ENCODE measurements at regions not wholly inside any gene's neighbourhood (a gene's known extent, or its start where the extent isn't known, plus 50 kb on each side); places are given as distances from the start of the nearest gene placed in this dataset.
A peak's percentile ranks its signal among the peaks of the same experiment; 100 is the strongest.

GRCh38 chr1:73711089-73711488 is 486.9 kb downstream of the LRRIQ3 start:
- whole genome bisulfite sequencing, 5 donors, result 87 to 98% (median 93%) methylated on average over 1 of the region's 1 CpG
- H3K27me3 ChIP-seq, result no peaks in the 10 kb centered on the region
- intact Hi-C loops (cut with DNase I; ENCODE audit: low total_unique reads), result no loop called here
- no peak overlapping the region for H3K27ac ChIP-seq
- no peaks in the 10 kb centered on the region for H3K9me3 ChIP-seq
- no peaks in the 10 kb centered on the region for H3K36me3 ChIP-seq
- TF ChIP-seq POLR2A (IDR thresholded peaks at IDR 0.05), result no peak
- TF ChIP-seq POLR2AphosphoS5 (IDR thresholded peaks at IDR 0.05), result no peak
- no peak for TF ChIP-seq CTCF (IDR thresholded peaks at IDR 0.05)
- TF ChIP-seq EP300 (IDR thresholded peaks at IDR 0.05), result no peak
- DNase-seq, result no peak
- H3K4me3 ChIP-seq, result no peak overlapping the region
- no peaks in the 10 kb centered on the region for H3K4me1 ChIP-seq

- intact Hi-C loops (cut with DNase I; ENCODE audit: low total_unique reads), result no loop called here
- TF ChIP-seq EP300 (IDR thresholded peaks at IDR 0.05) (no peak), CTCF (IDR thresholded peaks at IDR 0.05) (no peak), POLR2AphosphoS5 (IDR thresholded peaks at IDR 0.05) (no peak), POLR2A (IDR thresholded peaks at IDR 0.05) (no peak)
- H3K4me1 ChIP-seq, result no peaks in the 10 kb centered on the region
- no peak overlapping the region for H3K27ac ChIP-seq
- DNase-seq, result no peak
- 16 to 45% (median 24%) methylated on average over 1 of the region's 1 CpG for WGBS, 5 donors
- no peak overlapping the region for H3K4me3 ChIP-seq
- no peaks in the 10 kb centered on the region for H3K27me3 ChIP-seq
- no peaks in the 10 kb centered on the region for H3K36me3 ChIP-seq
- H3K9me3 ChIP-seq, result no peaks in the 10 kb centered on the region
Observed at GRCh38 chr1:73701826-73702225, 496.1 kb downstream of the LRRIQ3 start.

- 66 to 76% (median 69%) methylated on average over 3 of the region's 3 CpGs for WGBS, 5 donors
Observed at GRCh38 chr1:73676186-73676585, 521.8 kb downstream of the LRRIQ3 start.

GRCh38 chr1:73674945-73675561 is 522.9 kb downstream of the LRRIQ3 start:
- TF ChIP-seq CTCF (IDR thresholded peaks at IDR 0.05) (peak in 5 of 7 experiments; percentile 14 to 46 (median 37)), POLR2AphosphoS5 (IDR thresholded peaks at IDR 0.05) (no peak)
- Histone ChIP-seq H3K4me3 (no peak overlapping the region), H3K27me3 (no peaks in the 10 kb centered on the region), H3K36me3 (no peaks in the 10 kb centered on the region), H3K4me1 (no peaks in the 10 kb centered on the region), H3K27ac (no peak overlapping the region), H3K9me3 (no peaks in the 10 kb centered on the region)
- intact Hi-C loops (cut with DNase I; ENCODE audit: low total_unique reads), result no loop called here
- 0 to 10% (median 5%) methylated on average over 2 of the region's 2 CpGs for WGBS, 5 donors
- DNase-seq, result peak in 1 of 2 donors; percentile 21

More at GRCh38 chr1:73676186-73676585, 521.8 kb downstream of the LRRIQ3 start:
- DNase-seq, result no peak
- H3K27ac ChIP-seq, result no peak overlapping the region
- no peak overlapping the region for H3K4me3 ChIP-seq
- intact Hi-C loops (cut with DNase I; ENCODE audit: low total_unique reads), result no loop called here
- no peaks in the 10 kb centered on the region for H3K4me1 ChIP-seq
- TF ChIP-seq POLR2A (IDR thresholded peaks at IDR 0.05) (no peak), CTCF (IDR thresholded peaks at IDR 0.05) (no peak), EP300 (IDR thresholded peaks at IDR 0.05) (no peak), POLR2AphosphoS5 (IDR thresholded peaks at IDR 0.05) (no peak)
- H3K36me3 ChIP-seq, result no peaks in the 10 kb centered on the region
- no peaks in the 10 kb centered on the region for H3K9me3 ChIP-seq
- no peaks in the 10 kb centered on the region for H3K27me3 ChIP-seq
